NK-92 treated with Interleukin-12 subunit alpha and Interleukin-12 subunit beta, amount 100 ng/mL, for 24 hours (cell line): ENCODE measurements at regions not wholly inside any gene's neighbourhood (a gene's known extent, or its start where the extent isn't known, plus 50 kb on each side); places are given as distances from the start of the nearest gene placed in this dataset.
"Not testable (repeated sequence)": the region's sequence is repeated elsewhere in the genome, so short reads cannot be mapped to it uniquely, and the experiment has no call there.

ENCODE experiments used
- DNase-seq: peaks from one replicate; lab custom pipeline; 2025; lab: John Stamatoyannopoulos, UW

DNA sequence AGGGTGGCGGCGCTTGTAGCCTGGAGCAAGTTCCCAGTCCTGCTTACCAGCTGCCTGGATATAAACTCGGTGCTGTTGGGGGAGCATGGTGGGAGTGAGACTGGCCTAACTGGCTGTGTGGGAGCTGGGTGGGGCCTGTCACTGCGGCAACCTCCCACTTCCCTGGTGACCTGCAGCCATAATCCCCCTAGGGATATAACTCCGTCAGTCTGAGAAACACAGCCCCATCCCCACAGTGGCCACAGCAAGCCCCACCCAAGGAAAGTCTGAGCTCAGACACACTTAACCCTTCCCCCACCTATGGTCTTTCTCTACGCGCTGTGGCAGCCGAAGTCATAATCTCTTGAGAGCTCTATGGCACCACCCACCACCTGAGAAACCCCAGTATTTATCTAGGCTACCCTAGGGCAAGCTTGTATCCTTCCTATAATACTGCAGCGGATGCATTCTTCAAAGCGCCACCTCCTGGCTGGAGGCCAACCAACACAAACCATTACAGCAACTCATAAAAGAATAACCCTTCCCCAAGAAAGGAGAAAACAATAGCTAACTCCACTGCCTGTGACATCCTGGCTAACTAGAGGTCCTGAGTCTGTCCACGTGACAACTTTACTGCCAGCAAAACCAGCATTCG lies 57.4 kb downstream of the ZNF648 start:
- no peak for DNase-seq

DNA sequence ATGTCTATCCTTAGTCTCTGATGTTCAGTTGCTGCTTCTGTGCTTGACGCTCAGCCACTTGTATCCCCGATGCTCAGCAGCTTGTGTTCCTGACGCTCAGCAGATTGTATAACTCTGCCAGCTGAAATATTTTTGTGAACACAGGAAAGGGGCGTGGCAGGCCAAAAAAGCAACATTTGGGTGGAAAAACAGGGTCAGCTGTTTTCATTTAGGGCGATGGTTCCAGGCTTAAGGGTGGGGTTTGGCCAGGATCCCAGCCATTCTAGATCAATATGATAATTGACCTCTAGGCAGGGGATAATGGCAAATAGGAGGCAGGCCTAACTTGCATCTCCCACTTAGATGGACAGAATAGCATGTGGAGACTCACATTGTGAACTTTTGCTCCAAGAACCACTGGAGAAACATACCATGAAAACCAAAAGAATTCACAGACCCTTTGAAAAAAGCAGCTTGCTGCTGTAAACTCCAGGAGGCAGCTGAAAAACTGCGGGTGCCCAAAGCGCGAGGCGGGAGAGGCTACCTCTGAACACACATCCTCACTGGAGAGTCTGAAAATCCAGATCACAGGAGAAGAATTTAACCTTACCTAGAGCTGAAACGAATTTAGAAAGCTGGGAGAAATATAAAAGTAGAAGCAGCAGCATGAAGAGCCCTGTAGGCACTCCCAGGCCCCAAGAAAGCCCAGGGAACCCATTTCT lies 58.3 kb downstream of the ZNF648 start:
- no peak for DNase-seq

DNA sequence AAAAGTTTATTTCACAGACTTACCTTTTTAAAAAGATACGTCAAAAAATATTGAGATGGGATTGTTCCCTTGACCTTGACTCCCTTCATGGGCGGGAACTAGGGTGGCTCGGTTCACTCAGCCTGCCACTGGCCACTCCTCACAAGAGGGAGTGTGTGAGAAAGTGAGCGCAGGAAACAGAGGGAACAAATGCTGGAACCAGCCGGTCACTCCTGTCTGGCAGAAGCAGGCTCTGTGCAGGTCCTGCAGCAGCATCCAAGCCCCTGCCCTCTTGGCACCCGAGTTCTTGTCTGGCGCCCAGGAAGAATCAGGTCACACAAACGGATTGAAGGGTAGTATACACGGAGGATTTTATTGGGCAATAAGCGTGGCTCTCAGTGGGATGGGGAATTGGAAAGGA lies 58.9 kb downstream of the ZNF648 start:
- DNase-seq, result no peak

DNA sequence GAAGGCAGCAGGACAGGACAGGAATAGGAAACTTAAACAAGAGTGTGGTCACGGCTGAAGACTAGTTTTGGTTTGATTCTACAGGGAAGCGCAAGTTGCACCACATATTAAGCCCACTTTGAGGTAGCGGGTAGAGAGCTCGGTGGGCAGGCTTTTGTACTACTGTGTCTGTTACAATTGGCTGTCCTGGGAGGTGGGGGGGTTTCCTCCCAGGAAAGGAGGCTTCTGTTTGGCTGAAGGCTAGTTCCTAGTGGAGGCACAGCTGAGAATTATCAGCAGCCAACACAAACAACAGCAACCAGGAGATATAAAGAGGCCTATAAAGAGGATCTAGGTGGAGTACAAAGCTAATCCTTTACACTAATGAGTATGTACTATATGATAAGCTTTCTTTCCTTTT lies 62.7 kb downstream of the ZNF648 start:
- no peak for DNase-seq

DNA sequence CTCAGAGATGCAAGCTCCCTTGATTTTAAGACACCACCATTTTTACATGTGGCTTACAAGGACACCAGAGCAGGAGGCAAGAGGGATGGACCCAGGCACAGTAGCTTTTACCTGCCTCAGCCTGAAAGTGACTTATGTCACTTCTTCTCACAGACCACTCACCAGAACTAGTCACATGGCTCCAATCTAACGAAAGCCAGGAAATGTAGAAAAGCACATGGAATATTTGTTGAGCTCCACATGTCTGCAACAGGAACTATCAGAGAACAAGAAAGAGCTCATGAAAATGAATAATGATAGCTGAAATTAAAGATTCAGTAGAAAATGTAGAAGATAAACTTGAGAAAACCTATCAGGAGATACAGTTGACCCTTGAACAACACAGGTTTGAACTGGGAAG lies 69.4 kb downstream of the ZNF648 start:
- no peak for DNase-seq

DNA sequence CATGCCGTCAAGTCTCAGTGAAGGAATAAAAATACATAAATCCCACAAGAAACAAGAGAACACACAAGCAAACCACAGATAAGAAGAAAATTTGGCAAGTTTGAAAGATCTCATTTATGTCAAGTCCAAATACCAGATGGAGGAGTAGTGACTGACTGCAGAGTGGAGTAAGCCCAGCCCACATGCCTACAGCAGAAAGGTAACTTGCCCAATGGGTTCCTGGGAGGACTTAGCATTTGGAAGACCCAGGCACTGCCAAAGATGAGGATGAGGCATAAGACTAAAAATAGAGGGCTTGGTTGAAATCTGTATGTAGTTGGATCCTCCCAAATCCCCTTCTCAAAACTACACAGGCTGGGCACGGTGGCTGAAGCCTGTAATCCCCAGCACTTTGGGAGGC lies 70.8 kb downstream of the ZNF648 start:
- no peak for DNase-seq

DNA sequence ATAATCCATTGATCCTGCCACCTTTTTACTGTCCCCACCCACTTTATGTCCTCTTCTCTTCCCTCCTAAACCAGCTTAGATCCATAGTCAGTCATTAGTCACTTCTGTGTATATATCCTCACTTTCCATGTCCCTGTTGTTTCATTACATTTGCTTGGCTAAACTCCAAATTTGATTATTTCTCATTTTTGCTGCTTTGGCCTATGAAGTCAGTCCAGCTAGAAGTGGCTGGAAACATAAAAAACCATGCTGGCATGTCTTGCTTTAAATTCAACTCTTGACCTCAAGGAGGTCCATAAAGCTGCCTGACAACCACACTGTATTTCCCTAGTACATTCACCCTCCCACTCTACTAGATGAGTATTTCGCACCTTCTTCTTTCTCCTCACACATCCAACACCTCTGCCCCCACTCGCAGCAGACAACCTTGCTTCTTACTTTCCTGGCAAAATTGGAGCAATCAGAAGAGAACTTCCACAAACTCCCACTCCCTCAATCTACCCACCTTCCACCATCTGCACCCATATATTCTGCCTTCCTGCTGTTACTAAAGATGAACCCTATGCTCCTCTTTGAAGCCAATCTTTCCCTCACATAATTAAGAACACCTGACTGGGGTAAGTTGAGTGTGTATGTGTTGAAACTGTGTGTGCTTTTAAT lies 72.1 kb downstream of the ZNF648 start:
- DNase-seq, result no peak

DNA sequence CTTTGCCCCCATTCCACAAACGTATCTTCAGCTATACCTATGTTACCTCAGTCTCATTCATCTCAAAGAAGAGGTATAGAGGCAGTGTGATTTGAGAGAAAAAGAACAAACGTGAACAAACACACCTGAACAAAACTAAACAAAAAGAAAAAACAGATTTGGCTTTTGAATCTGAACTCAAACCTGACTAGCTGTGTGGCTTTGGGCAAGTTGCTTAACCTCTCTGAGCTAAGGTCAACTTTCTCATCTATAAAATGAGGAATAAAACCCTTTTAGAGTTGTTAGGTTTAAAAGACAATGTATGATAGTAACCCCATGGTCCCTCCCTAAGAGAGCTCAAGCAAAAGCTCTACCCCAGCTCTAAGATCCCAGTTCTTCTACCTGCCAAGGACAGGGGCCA lies 73.5 kb downstream of the ZNF648 start:
- no peak for DNase-seq

DNA sequence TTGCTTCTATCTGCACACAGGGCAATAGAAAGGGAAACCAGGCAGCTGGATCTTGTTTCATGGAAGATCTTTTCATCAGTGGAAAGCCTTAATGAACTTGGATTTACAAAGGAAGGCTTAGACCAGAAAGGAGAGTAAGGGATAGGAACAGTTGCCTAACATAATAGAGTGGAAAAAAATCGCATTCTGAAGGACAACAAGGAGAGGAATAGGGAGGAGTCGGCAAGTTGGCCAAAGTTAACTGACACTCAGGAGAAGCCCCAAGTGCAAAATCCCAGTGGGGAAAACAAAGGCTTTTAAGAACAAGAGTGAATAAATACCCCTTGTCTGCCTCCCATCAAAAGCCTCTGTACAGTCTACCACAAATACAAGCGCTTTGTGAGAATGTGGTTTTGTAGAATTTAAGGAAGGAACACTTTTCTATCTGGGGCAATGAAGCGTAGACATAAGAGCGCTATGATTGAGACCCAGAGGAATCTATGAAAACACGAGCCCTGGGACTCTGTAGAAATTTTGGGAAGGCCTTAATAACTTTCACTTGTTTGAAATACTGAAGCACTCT lies 74.1 kb downstream of the ZNF648 start:
- DNase-seq, result no peak

DNA sequence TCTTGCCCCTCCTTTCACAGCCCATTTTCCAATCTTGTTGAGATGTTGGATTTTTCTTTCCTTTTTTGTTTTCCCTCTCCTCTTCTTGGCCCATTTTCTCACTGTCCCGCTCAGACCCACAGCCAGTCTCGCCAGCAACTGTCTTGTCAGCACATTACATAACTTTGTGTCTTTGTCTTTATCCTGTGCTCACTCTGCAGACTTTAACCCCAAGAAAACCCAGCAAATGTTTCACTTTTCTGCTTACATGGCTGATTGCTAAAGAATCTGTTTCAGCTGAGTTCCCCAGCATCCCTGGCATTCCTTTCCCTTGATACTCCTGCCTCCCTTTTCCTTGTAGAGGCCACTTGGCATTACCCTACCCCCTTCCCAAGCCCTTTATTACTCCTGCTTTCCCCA lies 74.6 kb downstream of the ZNF648 start:
- DNase-seq, result no peak

DNA sequence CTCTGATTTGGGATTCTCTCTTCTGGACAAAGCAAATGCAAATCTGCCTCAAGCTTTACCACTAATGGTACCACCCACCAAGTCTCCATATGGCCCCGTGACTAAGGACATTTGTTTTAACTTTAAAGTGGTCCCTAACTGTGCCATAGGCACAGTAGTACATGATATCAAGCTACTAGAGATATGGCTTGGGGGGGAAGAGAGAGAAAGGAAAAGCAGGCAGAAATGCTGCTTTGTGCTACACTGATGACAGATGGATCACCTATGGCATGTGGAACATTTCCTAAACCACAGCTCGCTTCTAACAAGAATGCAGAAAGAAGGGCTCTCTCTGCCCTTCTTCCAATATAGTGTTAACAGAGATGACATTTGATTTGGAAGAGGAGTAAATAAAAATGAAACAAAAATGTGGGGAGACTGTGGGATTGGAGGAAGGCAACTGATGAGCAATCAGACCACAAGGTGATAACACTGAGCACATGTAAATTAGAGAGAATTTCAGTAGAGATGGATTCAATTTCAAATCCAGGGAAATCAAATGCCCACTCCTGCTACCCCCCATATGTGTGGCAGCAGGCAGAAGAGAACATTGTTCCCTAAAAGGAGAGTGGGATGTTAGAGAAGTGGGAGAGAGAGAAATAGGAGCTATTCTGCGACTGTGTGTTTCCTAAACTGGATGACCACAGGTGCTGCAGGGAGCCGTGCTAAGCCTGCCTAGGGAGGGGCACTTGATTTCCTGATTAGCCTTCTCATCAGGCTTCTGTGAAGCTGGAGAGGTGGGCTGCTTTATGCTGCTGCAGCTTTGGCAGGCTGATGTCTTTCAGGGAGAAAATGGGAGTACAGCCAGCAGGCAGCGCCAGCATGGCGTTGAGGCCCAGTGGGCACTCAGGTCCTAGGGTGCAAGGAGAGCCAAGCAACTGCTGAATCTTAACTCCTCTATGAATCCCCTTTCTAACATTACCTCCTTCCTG lies 75.3 kb downstream of the ZNF648 start:
- no peak for DNase-seq

DNA sequence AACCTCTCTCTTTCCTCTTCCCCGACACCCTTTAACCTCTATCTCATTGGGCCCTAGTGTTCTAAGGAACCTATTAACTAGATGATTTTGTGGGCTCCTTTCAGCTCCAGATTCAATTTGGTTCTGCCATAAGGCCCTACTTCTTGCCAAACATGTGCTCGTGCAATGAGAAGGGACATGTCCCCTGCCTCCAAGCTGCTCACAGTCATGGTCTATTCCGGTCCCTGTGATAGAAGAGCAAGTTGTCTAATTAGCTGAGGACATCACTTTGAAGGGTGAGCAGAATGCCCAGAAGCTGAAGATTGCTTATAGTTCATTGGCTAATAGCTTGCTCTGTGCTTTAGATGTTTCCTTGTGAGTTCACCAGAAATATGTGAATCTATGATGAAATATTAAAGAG lies 76.2 kb downstream of the ZNF648 start:
- no peak for DNase-seq

DNA sequence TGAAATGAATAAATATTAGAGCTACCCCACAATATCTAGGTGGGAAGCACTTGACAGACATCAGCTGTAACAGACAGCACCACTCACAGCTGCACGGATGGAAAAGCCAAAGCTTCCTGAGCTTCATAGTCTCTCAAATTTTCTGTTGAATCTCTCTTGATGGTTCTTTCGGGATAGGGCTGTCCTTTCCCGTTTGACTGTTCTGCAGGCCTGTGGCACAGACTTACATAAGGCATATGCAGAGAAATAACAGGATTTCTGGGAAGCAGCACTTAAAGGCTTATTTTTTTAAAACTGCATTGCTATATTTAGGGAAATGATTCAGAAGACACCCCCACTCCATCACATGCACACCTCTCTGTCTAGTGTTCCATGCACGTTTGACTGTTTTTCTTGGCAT lies 77.5 kb downstream of the ZNF648 start:
- no peak for DNase-seq

DNA sequence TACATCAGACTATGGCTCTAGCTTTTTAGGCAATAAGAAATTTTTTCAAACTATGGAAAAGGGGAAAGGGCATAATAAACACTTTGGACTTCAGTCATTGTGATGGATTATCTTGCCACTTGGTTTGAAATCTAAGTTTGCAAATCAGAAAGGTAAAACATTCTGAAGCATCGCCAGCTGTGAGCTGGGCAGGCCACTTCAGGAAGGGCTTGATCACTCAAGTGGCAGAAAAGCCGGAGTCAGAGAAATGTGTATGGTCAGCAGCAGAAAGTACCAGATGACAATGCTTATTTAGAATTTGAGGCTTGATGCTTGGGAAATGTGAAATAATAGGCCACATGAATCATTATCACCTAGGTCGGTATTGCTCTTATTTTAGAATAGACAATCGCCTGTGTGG lies 79.7 kb downstream of the ZNF648 start:
- no peak for DNase-seq

DNA sequence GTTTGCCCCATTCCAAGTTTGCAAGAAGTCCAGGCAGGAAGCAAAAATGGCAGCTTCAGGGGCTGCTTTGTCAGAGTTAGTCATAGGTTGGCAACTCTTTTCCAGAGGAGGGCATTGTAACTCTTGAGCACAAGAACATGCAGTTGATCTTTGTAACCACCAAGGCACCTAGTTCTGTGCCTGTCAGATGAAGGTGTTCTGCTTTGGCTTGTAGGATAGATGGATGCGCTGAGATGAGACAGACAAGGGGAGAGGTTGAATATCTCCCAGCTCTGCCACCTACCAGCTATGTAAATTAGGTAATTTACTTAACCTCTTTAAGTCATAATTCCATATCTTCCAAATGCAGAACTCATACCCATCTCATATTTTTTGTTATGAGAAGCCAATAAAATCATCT lies 89.3 kb downstream of the ZNF648 start:
- DNase-seq, result no peak

DNA sequence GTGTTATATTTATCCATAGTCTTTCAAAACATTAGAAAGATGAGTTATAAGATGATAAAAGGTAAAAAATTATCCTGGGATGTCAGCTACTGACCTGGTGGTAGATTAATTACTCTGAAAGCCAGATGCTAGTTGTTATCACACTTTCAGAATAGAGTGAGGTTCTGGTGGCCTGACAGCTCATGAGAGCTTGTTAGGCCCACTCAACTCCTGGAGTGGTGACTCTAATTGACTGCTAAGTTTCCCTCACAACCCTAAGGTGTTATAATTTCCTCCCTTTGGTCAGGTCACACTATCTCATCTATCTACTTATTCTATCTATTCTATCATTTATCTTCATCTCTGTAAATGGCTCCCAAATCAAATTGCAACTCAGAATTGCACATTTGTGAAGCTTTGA lies 90.1 kb downstream of the ZNF648 start:
- DNase-seq, result no peak

DNA sequence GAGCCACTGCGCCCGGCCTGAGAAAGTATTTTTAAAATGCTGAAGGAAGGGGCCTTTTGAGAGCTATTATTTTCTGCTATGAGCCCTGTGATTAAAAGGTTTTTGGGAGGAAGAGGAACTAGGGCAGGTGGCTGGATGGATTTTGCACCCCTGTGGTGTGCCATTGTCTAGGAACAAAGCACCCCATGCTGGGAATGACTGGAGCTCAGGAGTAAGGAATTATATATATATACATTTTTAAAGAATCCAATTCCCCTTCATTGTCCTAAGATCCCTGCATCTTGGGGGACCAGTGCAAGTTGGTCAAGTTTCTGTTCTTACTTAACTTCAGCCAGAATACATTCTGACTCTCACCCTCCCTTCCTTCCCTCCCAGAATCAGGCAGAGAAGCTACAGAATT lies 91.6 kb downstream of the ZNF648 start:
- DNase-seq, result no peak

DNA sequence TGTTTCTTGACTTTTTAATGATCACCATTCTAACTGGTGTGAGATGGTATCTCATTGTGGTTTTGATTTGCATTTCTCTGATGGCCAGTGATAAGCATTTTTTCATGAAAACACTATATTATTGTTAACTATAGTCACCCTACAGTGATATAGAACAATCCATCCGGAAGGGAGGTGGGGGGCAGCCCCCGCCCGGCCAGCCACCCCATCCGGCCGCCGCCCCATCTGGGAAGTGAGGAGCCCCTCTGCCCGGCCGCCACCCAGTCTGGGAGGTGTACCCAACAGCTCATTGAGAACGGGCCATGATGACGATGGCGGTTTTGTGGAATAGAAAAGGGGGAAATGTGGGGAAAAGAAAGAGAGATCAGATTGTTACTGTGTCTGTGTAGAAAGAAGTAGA lies 106.8 kb downstream of the ZNF648 start:
- not testable (repeated sequence) for DNase-seq

DNA sequence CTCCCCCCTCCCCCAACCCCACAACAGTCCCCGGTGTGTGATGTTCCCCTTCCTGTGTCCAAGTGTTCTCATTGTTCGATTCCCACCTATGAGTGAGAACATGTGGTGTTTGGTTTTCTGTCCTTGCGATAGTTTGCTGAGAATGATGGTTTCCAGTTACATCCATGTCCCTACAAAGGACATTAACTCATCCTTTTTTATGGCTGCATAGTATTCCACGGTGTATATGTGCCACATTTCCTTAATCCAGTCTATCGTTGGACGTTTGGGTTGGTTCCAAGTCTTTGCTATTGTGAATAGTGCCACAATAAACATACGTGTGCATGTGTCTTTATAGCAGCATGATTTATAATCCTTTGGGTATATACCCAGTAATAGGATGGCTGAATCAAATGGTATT lies 107.3 kb downstream of the ZNF648 start:
- DNase-seq, result not testable (repeated sequence)

DNA sequence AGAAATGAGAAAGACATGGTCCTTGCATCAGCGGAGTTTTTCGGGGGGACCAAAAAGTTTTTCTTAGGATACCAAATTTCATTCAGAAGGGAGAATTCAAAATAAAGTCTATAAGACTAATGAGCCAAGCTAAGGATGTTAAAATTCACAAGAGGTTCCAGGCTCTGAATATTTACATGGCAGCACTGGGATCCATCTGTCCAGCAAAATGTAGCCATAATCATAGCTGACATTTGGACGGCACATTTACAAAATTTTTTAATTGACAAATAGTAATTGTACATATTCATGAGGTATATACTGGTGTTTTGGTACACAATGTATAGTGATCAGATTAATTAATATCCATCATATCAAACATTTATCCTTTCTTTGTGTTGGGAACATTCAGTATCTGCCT lies 107.9 kb downstream of the ZNF648 start:
- no peak for DNase-seq

DNA sequence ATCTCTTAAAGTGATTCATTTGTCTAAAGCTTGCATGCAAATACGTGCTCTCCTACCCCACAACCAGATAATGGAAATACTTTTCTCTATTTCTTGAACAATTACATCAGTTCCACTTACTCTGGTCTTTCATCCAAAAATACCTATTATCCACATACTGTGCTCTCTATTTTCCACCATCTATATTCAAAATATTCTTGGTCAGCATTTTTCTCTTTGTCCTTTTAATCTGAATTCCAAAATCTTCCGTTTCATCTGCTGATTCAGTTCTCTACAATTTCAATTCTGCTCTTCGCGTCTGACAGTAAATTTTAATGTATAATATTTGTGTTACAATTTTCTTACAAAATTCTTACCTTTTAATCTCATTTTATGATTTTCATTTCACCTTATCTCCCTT lies 110.3 kb downstream of the ZNF648 start:
- DNase-seq, result no peak

DNA sequence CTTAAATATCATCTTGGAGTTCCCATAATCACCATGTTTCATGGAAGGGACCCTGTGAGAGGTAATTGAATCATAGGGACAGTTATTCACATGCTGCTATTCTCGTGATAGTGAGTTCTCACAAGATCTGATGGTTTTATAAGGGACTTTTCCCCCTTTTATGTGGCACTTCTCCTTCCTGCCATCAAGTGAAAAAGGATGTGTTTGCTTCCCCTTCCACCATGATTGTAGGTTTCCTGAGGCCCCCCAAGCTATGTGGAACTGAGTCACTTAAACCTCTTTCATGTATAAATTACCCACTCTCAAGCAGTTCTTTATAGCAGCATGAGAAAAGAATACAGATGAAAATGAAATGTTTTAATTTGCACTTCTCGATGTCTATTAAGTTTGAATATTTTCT lies 112.0 kb downstream of the ZNF648 start:
- DNase-seq, result no peak
